ENCODE measurements at regions not wholly inside any gene's neighbourhood (a gene's known extent, or its start where the extent isn't known, plus 50 kb on each side); places are given as distances from the start of the nearest gene placed in this dataset.
"Not testable (repeated sequence)": the region's sequence is repeated elsewhere in the genome, so short reads cannot be mapped to it uniquely, and the experiment has no call there.

DNA sequence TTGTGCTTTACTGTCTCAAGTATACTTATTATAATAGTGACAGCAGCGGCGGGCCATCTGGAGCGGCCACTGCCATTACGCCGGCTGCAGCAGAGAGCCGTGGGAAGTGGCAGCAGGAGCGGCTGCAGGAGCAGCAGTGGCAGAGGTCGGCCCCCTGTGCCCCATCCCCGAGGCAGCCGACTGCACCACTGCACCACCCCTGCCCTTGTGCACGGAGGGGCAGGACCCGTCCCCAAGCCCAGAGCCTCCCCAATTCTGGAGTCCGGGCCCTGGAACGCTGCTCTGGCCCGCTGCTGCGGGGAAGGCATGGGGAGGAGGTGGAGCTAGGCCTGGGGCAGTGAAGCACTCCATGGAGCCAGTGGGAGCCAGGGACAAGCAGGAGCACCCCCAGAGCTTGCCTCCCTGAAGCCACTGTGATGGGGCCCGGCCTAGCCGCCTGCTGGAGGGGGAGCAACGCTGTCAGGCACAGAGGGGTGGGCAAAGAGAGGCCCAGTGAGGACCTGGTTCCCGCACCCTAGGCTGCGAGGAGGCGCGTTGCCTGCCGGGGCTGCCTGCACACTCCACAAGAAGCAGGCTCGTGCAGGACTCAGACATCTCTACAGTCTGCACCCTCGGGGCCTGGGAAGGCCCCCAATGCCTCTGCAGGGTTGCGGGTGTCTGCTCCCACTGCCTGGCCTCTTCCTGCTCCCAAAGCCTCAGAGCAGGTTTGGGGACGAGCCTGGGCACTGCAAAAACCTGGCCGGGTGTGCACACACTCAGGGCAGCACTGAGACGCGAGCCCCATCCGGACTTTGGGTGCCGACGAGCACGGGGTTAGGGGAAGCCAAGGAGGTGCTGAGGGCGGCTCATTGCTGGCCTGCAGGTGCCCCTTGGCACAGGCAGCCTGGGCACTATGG lies 74.2 kb upstream of the RASSF8 start:
- DNase-seq: no peak

GRCh38 chr12:25884920-25885234 lies 73.6 kb upstream of the RASSF8 start:
- DNase-seq: no peak

GRCh38 chr12:25886396-25886795 lies 72.1 kb upstream of the RASSF8 start:
- DNase-seq: no peak

- DNase-seq: no peak
Observed at GRCh38 chr12:25887367-25887766, 71.1 kb upstream of the RASSF8 start.

- DNase-seq: no peak
Observed at GRCh38 chr12:25889185-25889584, 69.3 kb upstream of the RASSF8 start.

DNA sequence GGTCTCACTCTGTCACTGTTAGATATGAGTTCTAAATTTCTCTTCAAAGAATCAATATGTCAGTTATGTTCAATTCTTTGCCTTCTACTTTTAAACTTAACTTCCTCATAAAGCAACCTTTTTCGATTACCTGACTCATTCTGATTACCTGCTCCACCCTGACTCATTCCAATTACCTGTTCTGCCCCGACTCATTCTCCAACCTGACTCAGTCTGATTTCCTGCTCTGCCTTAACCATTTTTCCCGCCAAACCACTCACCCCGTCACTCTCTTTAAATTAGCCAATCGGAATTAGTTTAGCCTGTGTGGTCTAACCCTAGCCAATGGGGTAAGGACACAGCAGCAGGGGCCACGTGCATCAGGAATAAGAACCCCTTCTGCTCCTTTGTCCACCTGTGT lies 67.4 kb upstream of the RASSF8 start:
- DNase-seq: not testable (repeated sequence)

DNA sequence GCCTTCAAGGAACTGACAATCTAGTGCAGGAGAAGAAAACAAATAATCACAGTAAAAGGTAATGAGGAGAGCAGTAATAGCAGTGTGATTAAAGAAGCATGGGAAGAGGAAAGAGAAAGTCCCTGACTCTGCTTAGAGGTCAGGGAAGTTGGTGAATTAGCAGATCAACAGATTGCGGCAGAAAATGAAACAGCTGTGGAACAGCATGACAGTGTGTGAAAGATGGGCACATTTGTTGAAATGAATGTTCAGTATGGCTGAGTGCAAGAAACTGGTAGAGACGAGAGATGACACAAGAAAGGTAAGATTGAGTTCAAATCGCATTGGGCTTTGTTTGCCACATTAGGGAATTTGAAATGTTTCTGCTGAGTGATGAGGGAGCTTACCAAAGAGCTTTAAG lies 63.7 kb upstream of the RASSF8 start:
- DNase-seq: no peak

- no peak for DNase-seq
Observed at GRCh38 chr12:25896981-25897380, 61.5 kb upstream of the RASSF8 start.

DNA sequence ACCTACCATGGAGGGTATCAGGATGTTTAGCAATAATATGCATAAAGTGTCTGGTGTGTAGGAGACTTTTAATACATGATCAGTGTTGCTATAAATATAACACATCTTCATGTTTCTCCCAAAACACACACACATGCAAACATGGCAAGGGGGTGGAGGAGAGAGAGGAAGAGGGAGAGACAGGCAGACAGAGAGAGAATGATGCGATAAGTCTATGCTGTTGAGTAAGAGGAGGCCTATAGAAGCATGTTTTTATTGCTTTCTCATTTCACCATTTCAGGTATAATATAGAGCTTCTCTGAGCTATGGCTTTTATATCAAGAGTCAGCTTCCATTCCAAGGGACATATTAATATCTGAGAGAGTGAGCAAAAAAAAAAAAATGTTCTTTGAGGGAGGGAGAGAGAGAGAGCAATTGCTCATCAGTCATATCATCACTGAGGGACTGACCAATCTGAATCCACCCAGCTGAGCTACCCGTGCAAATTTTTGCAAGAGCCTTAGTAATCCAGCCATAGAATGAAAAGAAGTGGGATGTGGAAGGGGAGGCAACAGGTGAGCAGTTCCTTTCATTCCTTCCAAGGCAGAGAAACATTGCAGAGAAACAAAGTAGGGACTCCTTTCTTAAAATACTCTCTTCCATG lies 54.8 kb upstream of the RASSF8 start:
- no peak for DNase-seq

DNA sequence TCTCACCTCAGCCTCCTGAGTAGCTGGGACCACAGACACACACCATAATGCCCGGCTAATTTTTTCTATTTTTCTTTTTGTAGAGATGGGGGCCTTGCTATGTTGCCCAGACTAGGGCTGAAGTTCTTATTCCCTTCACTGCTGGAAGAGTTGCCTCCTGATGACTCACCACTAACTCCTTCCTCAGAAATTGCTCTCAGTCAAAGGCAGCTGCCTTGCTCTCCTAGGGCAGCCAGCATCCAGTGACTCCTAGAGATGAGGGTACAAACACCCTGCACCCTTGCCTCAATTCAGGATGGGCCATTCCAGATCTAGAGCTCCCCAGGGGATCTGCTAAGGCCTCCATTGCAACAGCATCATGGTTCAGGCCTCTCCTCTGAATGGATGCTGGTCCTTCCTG lies 54.0 kb upstream of the RASSF8 start:
- DNase-seq: peak; percentile 16

GRCh38 chr12:25906651-25907340 lies 51.7 kb upstream of the RASSF8 start:
- DNase-seq: no peak
